ENCODE measurements at regions not wholly inside any gene's neighbourhood (a gene's known extent, or its start where the extent isn't known, plus 50 kb on each side); places are given as distances from the start of the nearest gene placed in this dataset.

- DNase-seq (ENCODE audit: low read depth, low spot score), result no peak
- CTCF ChIA-PET, result no interaction called here
- POLR2A ChIA-PET, result no interaction called here
- H3K4me3 ChIP-seq (ENCODE audit: low read depth, low read length), result no peak overlapping the region
- no peak for TF ChIP-seq CTCF (IDR thresholded peaks at IDR 0.05; ENCODE audit: insufficient read depth, low read length, missing control alignments)
Observed at GRCh38 chr3:82202269-82202668, 440.8 kb upstream of the GBE1 start.

- TF ChIP-seq CTCF (IDR thresholded peaks at IDR 0.05; ENCODE audit: insufficient read depth, low read length, missing control alignments), result no peak
- no peak for DNase-seq (ENCODE audit: low read depth, low spot score)
- POLR2A ChIA-PET, result no interaction called here
- CTCF ChIA-PET, result no interaction called here
- H3K4me3 ChIP-seq (ENCODE audit: low read depth, low read length), result no peak overlapping the region
Observed at GRCh38 chr3:82201316-82201715, 439.9 kb upstream of the GBE1 start.

- no peak overlapping the region for H3K4me3 ChIP-seq (ENCODE audit: low read depth, low read length)
- DNase-seq (ENCODE audit: low read depth, low spot score), result no peak
- ChIA-PET CTCF (no interaction called here), POLR2A (no interaction called here)
- TF ChIP-seq CTCF (IDR thresholded peaks at IDR 0.05; ENCODE audit: insufficient read depth, low read length, missing control alignments), result no peak
Observed at GRCh38 chr3:82198009-82198408, 436.6 kb upstream of the GBE1 start.

GRCh38 chr3:82196645-82197044 lies 435.2 kb upstream of the GBE1 start:
- no peak for DNase-seq (ENCODE audit: low read depth, low spot score)
- no peak for TF ChIP-seq CTCF (IDR thresholded peaks at IDR 0.05; ENCODE audit: insufficient read depth, low read length, missing control alignments)
- H3K4me3 ChIP-seq (ENCODE audit: low read depth, low read length), result no peak overlapping the region
- CTCF ChIA-PET, result no interaction called here
- POLR2A ChIA-PET, result no interaction called here

DNA sequence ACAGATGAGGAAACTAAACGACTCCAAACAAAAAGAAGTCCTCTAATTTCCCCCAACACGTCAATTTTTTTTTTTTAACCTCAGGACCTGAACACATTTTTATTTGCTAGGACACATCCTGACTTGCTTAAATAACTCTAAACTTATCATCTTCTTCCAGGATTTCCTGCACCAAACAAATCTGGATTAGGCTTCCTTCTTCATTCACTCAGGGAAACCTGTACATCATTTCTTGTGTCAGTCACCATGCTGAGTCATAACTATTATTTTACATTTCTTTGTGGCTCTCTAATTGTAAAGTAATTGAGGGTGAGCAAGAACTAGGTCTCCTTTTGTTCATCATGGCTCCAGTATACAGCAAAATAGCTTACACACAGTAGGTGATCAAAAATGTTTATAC lies 433.4 kb upstream of the GBE1 start:
- no peak overlapping the region for H3K4me3 ChIP-seq (ENCODE audit: low read depth, low read length)
- no peak for TF ChIP-seq CTCF (IDR thresholded peaks at IDR 0.05; ENCODE audit: insufficient read depth, low read length, missing control alignments)
- POLR2A ChIA-PET, result no interaction called here
- DNase-seq (ENCODE audit: low read depth, low spot score), result no peak
- CTCF ChIA-PET, result no interaction called here

DNA sequence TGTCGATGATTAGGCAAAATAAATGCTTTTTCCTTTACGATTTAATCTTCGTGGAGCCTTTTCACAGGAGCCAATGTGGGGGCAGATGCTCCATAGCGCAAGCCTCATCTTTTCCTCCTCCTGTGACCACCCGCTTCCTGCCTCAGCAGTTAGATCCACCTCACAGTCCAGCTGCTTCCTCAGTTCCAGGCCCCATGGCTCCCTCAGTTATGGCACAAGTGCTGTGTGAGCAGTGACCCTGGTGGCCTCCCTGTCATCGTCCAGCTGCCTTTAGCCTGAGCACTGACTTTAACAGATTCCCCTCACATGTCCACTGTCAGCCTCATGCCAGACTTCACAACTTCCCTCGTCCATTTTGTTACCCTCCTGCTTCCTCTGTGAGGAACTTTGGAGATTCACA lies 424.6 kb upstream of the GBE1 start:
- no peak for DNase-seq (ENCODE audit: low read depth, low spot score)
- no peak overlapping the region for H3K4me3 ChIP-seq (ENCODE audit: low read depth, low read length)
- TF ChIP-seq CTCF (IDR thresholded peaks at IDR 0.05; ENCODE audit: insufficient read depth, low read length, missing control alignments), result no peak
- ChIA-PET CTCF (no interaction called here), POLR2A (no interaction called here)
